ENCODE measurements at regions not wholly inside any gene's neighbourhood (a gene's known extent, or its start where the extent isn't known, plus 50 kb on each side); places are given as distances from the start of the nearest gene placed in this dataset.

DNA sequence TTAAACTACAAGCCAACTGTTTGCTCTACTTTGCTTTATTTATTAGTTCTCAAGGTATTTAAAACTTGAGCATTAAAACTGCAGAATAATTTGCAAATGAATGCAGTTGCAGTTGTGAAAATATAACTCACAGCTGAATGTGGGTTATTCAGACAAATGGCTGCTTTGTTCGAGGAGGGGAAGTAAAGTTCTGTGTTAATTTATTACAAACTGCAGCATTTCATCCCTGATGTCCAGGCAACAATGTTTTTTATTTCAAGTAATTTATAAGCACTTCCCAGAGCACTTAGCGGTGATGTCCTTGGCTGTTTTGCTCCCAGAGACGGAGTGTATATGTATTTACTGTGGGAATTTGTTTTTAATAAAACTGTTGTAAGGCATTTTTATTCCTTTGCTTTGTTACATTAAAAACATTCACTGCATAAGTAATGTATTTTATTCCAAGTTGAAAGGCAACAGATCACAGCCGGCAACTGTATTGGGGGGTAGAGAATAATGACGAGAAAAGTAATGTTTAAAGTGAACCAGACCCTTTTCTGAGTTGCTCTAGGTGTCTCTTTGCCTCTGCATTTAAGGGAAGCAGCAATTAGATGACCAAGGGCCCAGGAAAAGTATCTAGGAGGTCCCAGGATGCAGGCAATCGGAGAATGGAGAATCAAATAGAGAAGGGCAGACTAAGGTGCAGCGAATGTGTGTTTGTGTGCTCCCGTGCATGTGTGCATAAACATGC lies 291.2 kb upstream of the SALL1 start:
- no peak for DNase-seq (ENCODE audit: low read depth in 2 of 3, low spot score in 1 of 3)

DNA sequence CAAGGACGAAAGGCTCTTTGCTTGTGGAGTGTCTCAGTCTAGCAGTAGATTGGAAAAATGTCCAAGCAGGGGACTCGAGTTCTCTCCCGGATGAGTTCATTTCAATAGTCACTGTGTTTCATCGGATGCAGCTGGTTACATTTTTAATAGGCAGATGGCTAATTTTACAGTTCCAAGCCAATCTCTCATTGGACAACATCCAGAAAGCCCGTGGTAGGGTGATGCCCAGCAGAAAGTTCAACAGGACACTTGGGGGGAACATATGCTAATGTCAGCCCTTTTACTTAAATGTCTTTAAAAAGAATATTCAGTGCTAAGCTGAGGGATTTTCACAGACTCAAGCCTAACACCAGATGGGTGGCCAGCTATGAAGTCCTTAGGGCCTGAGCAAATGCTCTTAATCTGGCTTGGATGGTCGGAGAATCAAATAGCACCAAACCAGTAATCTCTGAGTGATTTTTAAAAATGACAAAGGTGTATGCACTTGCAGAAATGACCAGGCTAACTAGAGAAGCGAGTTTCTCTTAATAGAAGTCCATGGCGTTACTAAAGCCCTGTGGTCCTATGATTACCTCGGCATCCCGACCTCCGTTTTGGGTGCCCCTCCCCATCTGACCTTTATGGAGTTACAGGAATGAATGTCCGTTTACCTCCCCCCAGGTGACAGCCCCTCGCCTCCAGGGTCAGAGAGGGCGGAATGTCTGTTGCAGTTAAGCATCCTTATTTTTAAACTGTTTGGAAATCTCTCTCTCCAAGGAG lies 289.2 kb upstream of the SALL1 start:
- DNase-seq (ENCODE audit: low read depth in 2 of 3, low spot score in 1 of 3): no peak

- no peak for DNase-seq (ENCODE audit: low read depth in 2 of 3, low spot score in 1 of 3)
Observed at GRCh38 chr16:51439271-51439670, 288.2 kb upstream of the SALL1 start.

- DNase-seq (ENCODE audit: low read depth in 2 of 3, low spot score in 1 of 3): no peak
Observed at GRCh38 chr16:51436742-51437141, 285.7 kb upstream of the SALL1 start.

GRCh38 chr16:51434567-51435198 lies 283.6 kb upstream of the SALL1 start:
- no peak for DNase-seq (ENCODE audit: low read depth in 2 of 3, low spot score in 1 of 3)

DNA sequence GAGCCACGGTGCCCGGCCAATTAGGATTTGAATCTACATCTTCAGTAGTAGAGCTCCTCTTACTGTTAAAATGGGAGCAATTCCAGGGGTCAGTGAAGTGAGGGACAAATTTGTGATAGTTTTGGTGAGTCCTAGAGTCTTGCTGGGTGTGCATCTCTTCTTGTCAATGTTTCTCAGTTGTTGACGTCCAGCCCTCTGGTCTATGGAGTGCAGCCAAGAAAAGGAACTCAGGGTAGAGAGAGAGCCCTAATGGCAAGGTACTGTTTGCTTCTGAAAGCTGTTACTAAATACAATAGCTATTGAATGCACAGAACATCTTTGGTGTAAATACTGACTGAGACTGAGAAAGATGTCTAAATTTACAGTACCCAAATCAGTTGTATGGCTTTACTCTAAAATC lies 282.5 kb upstream of the SALL1 start:
- no peak for DNase-seq (ENCODE audit: low read depth in 2 of 3, low spot score in 1 of 3)

DNA sequence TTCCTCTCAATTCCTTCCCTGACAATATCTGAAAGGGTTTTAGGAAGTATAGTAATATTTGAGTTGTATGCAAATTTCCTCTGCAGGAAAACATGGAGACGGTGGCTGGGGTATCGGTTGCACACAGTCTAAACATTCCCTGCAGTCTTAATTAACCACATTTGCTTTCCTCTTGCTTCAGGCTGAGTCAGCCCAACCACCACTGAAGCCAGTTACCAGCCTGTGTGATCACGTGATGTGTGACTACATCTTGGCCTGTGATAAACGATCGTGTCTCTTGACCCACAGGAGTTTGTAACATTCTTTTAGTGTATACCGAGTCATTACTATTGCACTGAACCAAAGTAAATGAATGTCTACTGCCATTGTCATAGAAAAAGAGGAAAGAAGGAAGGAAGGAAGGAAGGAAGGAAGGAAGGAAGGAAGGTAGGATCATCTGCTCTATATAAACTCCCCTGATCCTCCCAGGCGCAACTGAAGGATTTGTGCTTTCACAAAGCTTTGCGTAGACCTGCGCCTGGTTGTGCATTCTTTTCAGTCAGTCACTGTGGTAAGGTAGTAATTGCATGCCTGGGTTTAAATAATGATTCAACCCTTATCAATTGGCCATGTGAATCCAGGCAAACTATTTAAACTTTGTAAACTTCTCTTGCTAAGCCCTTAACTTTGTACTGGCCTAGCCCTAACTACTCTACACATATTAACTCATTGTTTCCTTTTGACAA lies 280.6 kb upstream of the SALL1 start:
- no peak for DNase-seq (ENCODE audit: low read depth in 2 of 3, low spot score in 1 of 3)

DNA sequence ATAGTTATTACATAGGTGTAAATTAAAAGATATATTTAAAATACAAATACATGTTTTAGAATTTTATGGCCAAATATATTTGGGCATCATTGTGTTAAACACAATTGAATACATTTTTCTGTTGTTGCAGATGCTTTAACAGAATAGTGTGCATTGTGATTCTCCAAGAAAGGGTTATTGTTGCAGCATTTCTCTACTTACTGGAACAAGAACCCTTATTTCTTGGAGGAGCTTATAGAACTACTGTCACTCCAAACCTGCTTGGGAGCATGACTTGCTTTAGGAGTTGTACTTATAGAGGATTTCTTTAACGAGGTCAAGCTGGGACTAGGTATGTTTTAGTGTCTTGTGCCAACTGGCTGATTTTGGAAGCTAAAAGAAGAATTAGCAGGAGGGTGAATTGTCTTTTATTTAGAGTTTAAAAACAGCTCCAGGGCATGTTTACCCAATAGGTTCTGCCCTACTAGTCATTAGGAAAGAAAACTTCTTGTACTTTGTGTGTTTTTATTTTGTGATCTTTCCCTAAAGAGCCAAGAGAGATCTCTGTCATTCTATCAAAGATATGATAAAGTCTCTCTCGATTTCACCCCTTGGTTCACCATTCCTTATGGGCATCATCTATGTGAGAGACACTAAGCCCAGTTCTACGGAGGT lies 279.8 kb upstream of the SALL1 start:
- DNase-seq (ENCODE audit: low read depth in 2 of 3, low spot score in 1 of 3): no peak

- DNase-seq (ENCODE audit: low read depth in 2 of 3, low spot score in 1 of 3): no peak
Observed at GRCh38 chr16:51429041-51429440, 278.0 kb upstream of the SALL1 start.

DNA sequence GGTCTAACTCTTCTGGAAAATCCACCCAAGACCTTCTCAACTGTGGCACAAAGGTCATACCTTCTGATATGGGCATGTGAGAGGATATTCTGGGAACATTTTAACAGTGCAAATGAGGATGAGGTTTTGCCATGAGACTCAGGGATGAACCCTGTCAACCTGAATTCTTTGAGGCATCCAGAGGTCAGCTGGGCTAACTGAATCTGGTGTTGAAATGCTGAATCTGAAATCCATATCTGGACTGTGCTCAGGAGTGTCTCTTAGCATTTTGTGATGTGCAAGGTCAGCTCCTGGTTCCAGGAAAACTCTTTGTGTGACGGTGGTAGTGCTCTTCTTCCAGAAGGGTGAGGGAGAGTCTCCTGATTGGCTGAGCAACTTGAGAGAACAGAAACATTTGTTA lies 276.0 kb upstream of the SALL1 start:
- no peak for DNase-seq (ENCODE audit: low read depth in 2 of 3, low spot score in 1 of 3)

GRCh38 chr16:51426276-51426675 lies 275.2 kb upstream of the SALL1 start:
- DNase-seq (ENCODE audit: low read depth in 2 of 3, low spot score in 1 of 3): no peak

GRCh38 chr16:51420247-51420646 lies 269.2 kb upstream of the SALL1 start:
- DNase-seq (ENCODE audit: low read depth in 2 of 3, low spot score in 1 of 3): no peak

- DNase-seq (ENCODE audit: low read depth in 2 of 3, low spot score in 1 of 3): no peak
Observed at GRCh38 chr16:51419768-51420167, 268.7 kb upstream of the SALL1 start.

GRCh38 chr16:51418258-51418657 lies 267.2 kb upstream of the SALL1 start:
- no peak for DNase-seq (ENCODE audit: low read depth in 2 of 3, low spot score in 1 of 3)

GRCh38 chr16:51416926-51417325 lies 265.9 kb upstream of the SALL1 start:
- DNase-seq (ENCODE audit: low read depth in 2 of 3, low spot score in 1 of 3): no peak

GRCh38 chr16:51410125-51410524 lies 259.1 kb upstream of the SALL1 start:
- no peak for DNase-seq (ENCODE audit: low read depth in 2 of 3, low spot score in 1 of 3)

- no peak for DNase-seq (ENCODE audit: low read depth in 2 of 3, low spot score in 1 of 3)
Observed at GRCh38 chr16:51409001-51409675, 258.1 kb upstream of the SALL1 start.

GRCh38 chr16:51408357-51408756 lies 257.3 kb upstream of the SALL1 start:
- no peak for DNase-seq (ENCODE audit: low read depth in 2 of 3, low spot score in 1 of 3)

GRCh38 chr16:51407921-51408320 lies 256.9 kb upstream of the SALL1 start:
- DNase-seq (ENCODE audit: low read depth in 2 of 3, low spot score in 1 of 3): no peak

DNA sequence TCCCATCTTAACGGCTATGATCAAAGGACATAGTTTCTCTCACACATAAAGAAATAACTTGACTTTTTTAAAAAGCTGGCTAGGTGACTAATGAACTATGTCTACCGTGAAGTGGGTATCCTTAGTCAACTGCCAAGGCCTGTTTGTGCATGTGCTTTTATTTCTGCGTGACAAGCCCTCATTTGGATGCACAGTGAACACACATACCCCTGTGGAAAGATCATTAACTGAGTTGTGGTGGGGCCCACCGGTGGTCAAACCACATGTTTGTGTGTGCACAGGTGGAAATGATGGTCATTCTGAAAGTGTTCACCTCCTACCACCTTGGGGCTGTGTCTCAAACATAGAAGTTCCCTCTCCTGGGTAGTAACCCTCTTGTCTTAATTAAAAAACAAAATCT lies 256.1 kb upstream of the SALL1 start:
- no peak for DNase-seq (ENCODE audit: low read depth in 2 of 3, low spot score in 1 of 3)

DNA sequence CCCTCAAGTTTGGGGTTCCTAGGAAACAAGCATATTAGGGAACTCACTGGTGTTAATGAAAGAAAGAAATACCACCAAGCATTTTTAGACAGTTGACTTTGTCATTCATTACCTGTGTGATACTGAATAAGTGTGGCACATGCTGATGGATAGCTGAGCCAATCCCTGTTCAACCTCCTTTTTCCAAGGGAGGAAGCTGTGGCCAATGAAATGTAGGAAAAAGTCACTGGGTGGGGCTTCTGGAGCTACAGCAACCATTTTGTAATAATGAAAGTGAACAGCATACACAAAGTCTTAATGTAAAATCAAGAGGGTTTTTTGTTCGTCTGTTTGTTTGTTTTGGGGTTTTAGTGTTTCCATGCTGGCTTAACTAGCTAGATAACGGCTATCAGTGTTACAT lies 254.3 kb upstream of the SALL1 start:
- DNase-seq (ENCODE audit: low read depth in 2 of 3, low spot score in 1 of 3): no peak
